ENCODE measurements at regions not wholly inside any gene's neighbourhood (a gene's known extent, or its start where the extent isn't known, plus 50 kb on each side); places are given as distances from the start of the nearest gene placed in this dataset.

GRCh38 chr18:47313901-47314300 is 62.4 kb upstream of the SKOR2 start:
- no peak for TF ChIP-seq POLR2A (IDR thresholded peaks at IDR 0.05; ENCODE audit: low read depth, low read length)
- TF ChIP-seq CTCF (conservative IDR thresholded peaks at IDR 0.05; ENCODE audit: low read depth, low read length) = no peak
- TF ChIP-seq CHD1 (IDR thresholded peaks at IDR 0.05; ENCODE audit: low read depth, low read length) = no peak
- no peak for TF ChIP-seq SMC3 (IDR thresholded peaks at IDR 0.05; ENCODE audit: low read depth, low read length)
- TF ChIP-seq CEBPB (IDR thresholded peaks at IDR 0.05; ENCODE audit: low read depth, low read length) = no peak
- no peak for TF ChIP-seq FOS (IDR thresholded peaks at IDR 0.05; ENCODE audit: low read depth, low read length)
- no peak for TF ChIP-seq RFX5 (IDR thresholded peaks at IDR 0.05; ENCODE audit: low read depth, low read length)
- no peak for TF ChIP-seq NFE2L2 (IDR thresholded peaks at IDR 0.05; ENCODE audit: low read depth, low read length)
